ENCODE measurements at regions not wholly inside any gene's neighbourhood (a gene's known extent, or its start where the extent isn't known, plus 50 kb on each side); places are given as distances from the start of the nearest gene placed in this dataset.
A peak's percentile ranks its signal among the peaks of the same experiment; 100 is the strongest.
"Not testable (repeated sequence)": the region's sequence is repeated elsewhere in the genome, so short reads cannot be mapped to it uniquely, and the experiment has no call there.

DNA sequence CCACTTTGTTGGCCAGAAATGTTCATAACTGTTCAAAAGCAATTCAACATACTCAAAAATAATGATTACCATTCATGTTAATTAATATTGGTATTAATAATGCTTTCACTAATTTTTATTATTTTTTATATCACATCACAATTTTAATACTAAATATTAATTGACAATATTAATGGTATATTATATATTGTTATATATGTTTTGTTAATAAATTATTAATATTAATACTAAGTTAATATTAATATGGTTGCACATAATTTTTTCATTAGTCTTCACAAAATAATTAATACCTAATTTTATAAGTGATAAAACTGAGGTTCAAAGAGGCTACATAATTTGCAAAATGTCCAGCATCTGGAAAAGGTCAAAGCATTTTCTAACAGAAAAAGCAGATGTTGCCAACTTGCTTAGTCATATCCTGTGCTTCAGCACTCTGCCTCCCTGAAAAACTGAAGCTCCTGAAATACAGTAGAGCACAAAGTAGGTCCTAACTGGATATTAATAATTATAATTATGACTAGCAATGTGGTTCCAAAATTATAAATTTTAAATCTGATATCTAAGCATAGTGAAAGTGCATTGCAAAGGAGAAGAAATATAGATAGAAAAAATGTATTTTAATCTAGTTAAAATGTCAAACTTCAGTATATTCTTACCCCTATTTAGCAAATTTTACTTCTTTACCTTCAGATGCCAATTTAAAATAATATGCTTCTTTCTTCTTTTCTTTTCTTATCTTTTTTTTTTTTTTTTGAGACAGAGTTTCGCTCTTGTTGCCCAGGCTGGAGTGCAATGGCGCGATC, 123.2 kb upstream of the TNFSF4 start:
- H3K27ac Mint-ChIP-seq: no peak overlapping the region
- no peak for ATAC-seq
- TF ChIP-seq, protein P1, sequence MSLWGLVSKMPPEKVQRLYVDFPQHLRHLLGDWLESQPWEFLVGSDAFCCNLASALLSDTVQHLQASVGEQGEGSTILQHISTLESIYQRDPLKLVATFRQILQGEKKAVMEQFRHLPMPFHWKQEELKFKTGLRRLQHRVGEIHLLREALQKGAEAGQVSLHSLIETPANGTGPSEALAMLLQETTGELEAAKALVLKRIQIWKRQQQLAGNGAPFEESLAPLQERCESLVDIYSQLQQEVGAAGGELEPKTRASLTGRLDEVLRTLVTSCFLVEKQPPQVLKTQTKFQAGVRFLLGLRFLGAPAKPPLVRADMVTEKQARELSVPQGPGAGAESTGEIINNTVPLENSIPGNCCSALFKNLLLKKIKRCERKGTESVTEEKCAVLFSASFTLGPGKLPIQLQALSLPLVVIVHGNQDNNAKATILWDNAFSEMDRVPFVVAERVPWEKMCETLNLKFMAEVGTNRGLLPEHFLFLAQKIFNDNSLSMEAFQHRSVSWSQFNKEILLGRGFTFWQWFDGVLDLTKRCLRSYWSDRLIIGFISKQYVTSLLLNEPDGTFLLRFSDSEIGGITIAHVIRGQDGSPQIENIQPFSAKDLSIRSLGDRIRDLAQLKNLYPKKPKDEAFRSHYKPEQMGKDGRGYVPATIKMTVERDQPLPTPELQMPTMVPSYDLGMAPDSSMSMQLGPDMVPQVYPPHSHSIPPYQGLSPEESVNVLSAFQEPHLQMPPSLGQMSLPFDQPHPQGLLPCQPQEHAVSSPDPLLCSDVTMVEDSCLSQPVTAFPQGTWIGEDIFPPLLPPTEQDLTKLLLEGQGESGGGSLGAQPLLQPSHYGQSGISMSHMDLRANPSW (CRISPR knock-in tag; conservative IDR thresholded peaks at IDR 0.05; ENCODE audit: low read depth): no peak
- TF ChIP-seq HMGA2 (CRISPR knock-in tag; IDR thresholded peaks at IDR 0.05): peak; percentile 87
- H3K27me3 Mint-ChIP-seq (ENCODE audit: low read depth): no peaks in the 10 kb centered on the region
- H3K4me3 Mint-ChIP-seq: no peak overlapping the region
- CTCF ChIA-PET: no interaction called here
- H3K36me3 Mint-ChIP-seq: no peaks in the 10 kb centered on the region
- H3K4me1 Mint-ChIP-seq: peaks cover 8% of the 10 kb centered on the region
- no peak for DNase-seq (ENCODE audit: low spot score)
- POLR2A ChIA-PET: no interaction called here
- H3K9me3 Mint-ChIP-seq: 0 out of 2 replicates have a peak, but pooled peaks cover 4% of the 10 kb centered on the region

DNA sequence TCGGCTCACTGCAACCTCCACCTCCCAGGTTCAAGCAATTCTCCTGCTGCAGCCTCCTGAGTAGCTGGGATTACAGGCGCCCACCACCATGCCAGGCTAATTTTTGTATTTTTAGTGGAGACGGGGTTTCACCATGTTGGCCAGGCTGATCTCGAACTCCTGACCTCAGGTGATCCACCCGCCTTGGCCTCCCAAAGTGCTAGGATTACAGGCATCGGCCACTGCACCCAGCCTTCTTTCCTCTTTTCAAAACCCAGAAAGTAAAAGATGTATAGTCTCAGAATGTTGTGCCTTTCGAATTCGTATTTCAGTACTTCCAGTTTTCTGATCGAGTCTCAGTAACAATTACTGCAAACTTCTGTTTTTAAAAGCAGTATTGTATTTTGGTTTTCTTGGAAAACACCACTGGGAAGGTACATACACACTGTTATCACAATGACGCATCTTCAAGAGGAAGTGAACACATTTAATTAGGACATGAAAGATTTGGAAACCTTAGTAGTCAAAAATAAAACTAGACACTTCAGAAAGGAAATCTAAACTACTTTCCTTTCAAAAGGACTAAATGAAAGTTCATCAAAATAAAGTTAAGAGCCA, 123.9 kb upstream of the TNFSF4 start:
- H3K4me3 Mint-ChIP-seq; POLR2A ChIA-PET; CTCF ChIA-PET; H3K27ac Mint-ChIP-seq; DNase-seq (ENCODE audit: low spot score); H3K9me3 Mint-ChIP-seq; H3K4me1 Mint-ChIP-seq; H3K27me3 Mint-ChIP-seq (ENCODE audit: low read depth); H3K36me3 Mint-ChIP-seq; ATAC-seq: not testable (repeated sequence)

DNA sequence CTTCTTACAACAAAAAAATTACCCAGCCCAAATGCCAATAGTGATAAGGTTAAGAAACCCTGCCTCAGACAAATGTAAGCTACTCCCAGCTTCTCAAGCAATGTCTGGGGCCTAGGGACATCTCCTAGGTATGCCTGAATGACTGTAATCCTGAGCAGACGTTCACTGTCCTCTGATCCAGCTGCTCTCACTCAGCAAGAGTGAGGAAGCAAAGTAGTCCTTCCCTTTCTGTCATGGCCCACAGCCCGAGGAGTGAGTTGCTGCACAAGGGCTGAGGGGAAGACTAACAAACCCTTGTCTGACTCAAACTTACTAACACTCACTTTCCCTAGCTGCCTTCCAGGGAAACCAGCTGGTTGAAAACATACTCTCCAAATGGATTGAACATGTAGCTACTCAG, 124.9 kb upstream of the TNFSF4 start:
- H3K27me3 Mint-ChIP-seq (ENCODE audit: low read depth): no peaks in the 10 kb centered on the region
- H3K27ac Mint-ChIP-seq: peak overlapping the region; percentile 6; the same call in 1 of the 2 replicates
- ChIA-PET CTCF (no interaction called here), POLR2A (interaction anchor here (0.6 kb wide), 1 partner anchor 438 kb away, joined by 4 read pairs; no protein-coding TSS in a partner anchor)
- no peaks in the 10 kb centered on the region for H3K9me3 Mint-ChIP-seq
- H3K4me3 Mint-ChIP-seq: no peak overlapping the region
- ATAC-seq (no peak), DNase-seq (ENCODE audit: low spot score) (no peak)
- H3K36me3 Mint-ChIP-seq: no peaks in the 10 kb centered on the region
- peaks cover 9% of the 10 kb centered on the region for H3K4me1 Mint-ChIP-seq
- TF ChIP-seq ZNF423 (CRISPR knock-in tag; IDR thresholded peaks at IDR 0.05) (no peak), MXD4 (CRISPR knock-in tag; IDR thresholded peaks at IDR 0.05; ENCODE audit: borderline replicate concordance) (no peak), TCF7 (CRISPR knock-in tag; IDR thresholded peaks at IDR 0.05; ENCODE audit: low read depth) (no peak), GRHL2 (CRISPR knock-in tag; IDR thresholded peaks at IDR 0.05; ENCODE audit: insufficient replicate concordance, severe bottlenecking) (no peak), TP53 (CRISPR knock-in tag; IDR thresholded peaks at IDR 0.05) (no peak), NR2C2 (CRISPR knock-in tag; IDR thresholded peaks at IDR 0.05) (no peak), CREB1 (CRISPR knock-in tag; IDR thresholded peaks at IDR 0.05) (no peak)
- TF ChIP-seq, protein P2, sequence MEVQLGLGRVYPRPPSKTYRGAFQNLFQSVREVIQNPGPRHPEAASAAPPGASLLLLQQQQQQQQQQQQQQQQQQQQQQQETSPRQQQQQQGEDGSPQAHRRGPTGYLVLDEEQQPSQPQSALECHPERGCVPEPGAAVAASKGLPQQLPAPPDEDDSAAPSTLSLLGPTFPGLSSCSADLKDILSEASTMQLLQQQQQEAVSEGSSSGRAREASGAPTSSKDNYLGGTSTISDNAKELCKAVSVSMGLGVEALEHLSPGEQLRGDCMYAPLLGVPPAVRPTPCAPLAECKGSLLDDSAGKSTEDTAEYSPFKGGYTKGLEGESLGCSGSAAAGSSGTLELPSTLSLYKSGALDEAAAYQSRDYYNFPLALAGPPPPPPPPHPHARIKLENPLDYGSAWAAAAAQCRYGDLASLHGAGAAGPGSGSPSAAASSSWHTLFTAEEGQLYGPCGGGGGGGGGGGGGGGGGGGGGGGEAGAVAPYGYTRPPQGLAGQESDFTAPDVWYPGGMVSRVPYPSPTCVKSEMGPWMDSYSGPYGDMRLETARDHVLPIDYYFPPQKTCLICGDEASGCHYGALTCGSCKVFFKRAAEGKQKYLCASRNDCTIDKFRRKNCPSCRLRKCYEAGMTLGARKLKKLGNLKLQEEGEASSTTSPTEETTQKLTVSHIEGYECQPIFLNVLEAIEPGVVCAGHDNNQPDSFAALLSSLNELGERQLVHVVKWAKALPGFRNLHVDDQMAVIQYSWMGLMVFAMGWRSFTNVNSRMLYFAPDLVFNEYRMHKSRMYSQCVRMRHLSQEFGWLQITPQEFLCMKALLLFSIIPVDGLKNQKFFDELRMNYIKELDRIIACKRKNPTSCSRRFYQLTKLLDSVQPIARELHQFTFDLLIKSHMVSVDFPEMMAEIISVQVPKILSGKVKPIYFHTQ (CRISPR knock-in tag; IDR thresholded peaks at IDR 0.05): no peak
- TF ChIP-seq, protein P3, sequence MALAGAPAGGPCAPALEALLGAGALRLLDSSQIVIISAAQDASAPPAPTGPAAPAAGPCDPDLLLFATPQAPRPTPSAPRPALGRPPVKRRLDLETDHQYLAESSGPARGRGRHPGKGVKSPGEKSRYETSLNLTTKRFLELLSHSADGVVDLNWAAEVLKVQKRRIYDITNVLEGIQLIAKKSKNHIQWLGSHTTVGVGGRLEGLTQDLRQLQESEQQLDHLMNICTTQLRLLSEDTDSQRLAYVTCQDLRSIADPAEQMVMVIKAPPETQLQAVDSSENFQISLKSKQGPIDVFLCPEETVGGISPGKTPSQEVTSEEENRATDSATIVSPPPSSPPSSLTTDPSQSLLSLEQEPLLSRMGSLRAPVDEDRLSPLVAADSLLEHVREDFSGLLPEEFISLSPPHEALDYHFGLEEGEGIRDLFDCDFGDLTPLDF (CRISPR knock-in tag; IDR thresholded peaks at IDR 0.05): no peak
- TF ChIP-seq, protein P4, sequence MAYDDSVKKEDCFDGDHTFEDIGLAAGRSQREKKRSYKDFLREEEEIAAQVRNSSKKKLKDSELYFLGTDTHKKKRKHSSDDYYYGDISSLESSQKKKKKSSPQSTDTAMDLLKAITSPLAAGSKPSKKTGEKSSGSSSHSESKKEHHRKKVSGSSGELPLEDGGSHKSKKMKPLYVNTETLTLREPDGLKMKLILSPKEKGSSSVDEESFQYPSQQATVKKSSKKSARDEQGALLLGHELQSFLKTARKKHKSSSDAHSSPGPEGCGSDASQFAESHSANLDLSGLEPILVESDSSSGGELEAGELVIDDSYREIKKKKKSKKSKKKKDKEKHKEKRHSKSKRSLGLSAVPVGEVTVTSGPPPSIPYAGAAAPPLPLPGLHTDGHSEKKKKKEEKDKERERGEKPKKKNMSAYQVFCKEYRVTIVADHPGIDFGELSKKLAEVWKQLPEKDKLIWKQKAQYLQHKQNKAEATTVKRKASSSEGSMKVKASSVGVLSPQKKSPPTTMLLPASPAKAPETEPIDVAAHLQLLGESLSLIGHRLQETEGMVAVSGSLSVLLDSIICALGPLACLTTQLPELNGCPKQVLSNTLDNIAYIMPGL (CRISPR knock-in tag; IDR thresholded peaks at IDR 0.05): no peak
- TF ChIP-seq, protein P5, sequence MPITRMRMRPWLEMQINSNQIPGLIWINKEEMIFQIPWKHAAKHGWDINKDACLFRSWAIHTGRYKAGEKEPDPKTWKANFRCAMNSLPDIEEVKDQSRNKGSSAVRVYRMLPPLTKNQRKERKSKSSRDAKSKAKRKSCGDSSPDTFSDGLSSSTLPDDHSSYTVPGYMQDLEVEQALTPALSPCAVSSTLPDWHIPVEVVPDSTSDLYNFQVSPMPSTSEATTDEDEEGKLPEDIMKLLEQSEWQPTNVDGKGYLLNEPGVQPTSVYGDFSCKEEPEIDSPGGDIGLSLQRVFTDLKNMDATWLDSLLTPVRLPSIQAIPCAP (CRISPR knock-in tag; IDR thresholded peaks at IDR 0.05): no peak

All from WTC11 (cell line).